ENCODE measurements at regions not wholly inside any gene's neighbourhood (a gene's known extent, or its start where the extent isn't known, plus 50 kb on each side); places are given as distances from the start of the nearest gene placed in this dataset.

DNA sequence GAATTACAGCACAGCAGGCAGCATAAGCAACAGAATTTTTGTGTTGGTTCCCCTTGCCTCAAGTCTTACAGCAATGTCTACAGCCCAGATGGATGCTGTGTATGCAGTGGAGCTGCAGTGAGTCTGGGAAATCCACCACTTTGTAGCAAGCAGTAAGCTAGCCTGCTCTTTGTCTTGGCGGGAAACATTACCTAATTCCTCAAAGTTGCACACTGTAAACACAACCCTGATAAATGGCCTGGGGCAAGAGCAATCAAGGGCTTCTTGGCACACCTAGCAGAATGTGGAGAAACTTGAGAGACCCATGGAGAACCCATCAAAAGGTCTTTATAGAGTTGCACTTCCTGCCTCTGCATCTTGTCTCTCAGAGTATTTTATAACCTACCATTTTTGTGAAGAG, 102.0 kb upstream of the FOXP2 start:
- no peak for DNase-seq (ENCODE audit: low read depth, low spot score)
- CTCF ChIA-PET = no interaction called here
- POLR2A ChIA-PET = no interaction called here
- H3K4me3 ChIP-seq (ENCODE audit: low read depth, low read length) = no peak overlapping the region
- TF ChIP-seq, protein P1, sequence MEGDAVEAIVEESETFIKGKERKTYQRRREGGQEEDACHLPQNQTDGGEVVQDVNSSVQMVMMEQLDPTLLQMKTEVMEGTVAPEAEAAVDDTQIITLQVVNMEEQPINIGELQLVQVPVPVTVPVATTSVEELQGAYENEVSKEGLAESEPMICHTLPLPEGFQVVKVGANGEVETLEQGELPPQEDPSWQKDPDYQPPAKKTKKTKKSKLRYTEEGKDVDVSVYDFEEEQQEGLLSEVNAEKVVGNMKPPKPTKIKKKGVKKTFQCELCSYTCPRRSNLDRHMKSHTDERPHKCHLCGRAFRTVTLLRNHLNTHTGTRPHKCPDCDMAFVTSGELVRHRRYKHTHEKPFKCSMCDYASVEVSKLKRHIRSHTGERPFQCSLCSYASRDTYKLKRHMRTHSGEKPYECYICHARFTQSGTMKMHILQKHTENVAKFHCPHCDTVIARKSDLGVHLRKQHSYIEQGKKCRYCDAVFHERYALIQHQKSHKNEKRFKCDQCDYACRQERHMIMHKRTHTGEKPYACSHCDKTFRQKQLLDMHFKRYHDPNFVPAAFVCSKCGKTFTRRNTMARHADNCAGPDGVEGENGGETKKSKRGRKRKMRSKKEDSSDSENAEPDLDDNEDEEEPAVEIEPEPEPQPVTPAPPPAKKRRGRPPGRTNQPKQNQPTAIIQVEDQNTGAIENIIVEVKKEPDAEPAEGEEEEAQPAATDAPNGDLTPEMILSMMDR (IDR thresholded peaks at IDR 0.05; ENCODE audit: insufficient read depth, low read length, missing control alignments) = no peak

DNA sequence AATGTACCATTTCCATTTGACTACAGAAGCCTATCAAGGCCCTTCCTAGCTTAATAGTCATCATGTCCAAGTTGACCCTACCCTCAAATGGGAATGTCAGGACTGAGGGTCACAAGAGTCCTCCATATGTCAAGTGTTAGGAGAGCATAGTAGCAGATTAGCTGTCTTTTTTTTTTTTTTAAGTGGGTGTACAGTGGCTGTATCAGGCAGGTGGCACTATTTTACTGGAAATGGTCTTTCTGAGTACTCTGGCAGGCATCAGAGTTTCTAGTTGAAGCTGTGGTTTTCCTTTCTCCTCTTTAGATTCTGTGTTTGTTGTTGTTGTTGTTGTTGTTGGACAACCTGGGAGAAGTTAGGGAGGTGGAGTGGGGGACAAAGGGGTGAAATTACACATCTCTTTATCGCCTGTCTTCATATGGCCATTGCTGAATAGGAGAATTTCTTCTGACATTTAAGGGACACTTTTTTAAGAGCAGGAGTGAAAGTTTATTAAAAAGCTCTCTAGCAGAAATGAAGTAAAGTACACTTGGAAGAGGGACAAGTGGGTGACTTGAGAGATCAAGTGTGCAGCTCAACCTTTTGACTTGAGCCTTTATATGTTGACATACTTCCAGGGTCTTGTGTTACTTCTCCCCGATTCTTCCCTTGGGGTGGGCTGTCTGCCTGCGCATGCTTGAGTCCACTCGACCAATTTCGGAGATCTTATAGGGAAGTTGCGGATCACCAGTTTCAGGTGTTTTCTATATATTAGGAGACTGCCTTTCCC, 104.1 kb upstream of the FOXP2 start:
- no peak overlapping the region for H3K4me3 ChIP-seq (ENCODE audit: low read depth, low read length)
- ChIA-PET CTCF (no interaction called here), POLR2A (no interaction called here)
- TF ChIP-seq, protein P1 (IDR thresholded peaks at IDR 0.05; ENCODE audit: insufficient read depth, low read length, missing control alignments) = no peak
- DNase-seq (ENCODE audit: low read depth, low spot score) = no peak

DNA sequence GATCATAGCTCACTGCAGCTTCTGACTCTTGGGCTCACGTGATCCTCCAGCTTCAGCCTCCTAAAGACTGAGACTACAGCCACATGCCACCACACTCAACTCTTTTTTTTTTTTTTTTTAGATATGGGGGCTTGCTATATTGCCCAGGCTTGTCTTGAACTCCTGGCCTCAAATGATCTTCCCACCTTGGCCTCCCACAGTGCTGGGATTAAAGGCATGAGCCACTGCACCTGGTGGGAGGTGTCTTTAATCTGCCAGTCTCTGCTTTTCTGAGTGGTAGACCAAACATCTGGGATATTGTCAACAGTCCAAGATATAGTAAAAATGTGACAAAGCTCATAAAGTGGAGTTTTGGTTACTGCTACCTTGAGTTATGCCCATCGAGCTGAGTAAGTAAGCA, 104.9 kb upstream of the FOXP2 start:
- no peak for DNase-seq (ENCODE audit: low read depth, low spot score)
- ChIA-PET CTCF (no interaction called here), POLR2A (no interaction called here)
- no peak overlapping the region for H3K4me3 ChIP-seq (ENCODE audit: low read depth, low read length)
- TF ChIP-seq, protein P1 (IDR thresholded peaks at IDR 0.05; ENCODE audit: insufficient read depth, low read length, missing control alignments) = no peak

DNA sequence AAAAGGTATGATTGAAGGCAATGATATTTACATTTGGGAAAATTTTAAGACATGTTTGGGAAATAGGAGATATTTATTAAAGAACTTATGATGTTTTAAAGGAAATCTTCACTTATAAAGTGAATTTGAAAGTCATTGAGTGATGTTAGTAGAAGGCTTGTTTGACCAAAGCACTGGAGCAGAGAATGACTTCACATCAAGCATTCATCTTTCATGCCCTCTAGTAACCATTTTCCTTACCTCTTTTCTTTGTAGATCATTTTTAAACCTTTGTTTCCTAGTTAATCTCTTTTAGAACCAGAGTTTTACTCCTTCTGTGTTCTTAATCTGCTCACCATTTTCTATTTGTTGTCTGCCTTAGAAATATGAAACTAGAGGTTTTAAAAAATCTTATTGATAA, 111.3 kb upstream of the FOXP2 start:
- DNase-seq (ENCODE audit: low read depth, low spot score) = no peak
- H3K4me3 ChIP-seq (ENCODE audit: low read depth, low read length) = no peak overlapping the region
- TF ChIP-seq, protein P1 (IDR thresholded peaks at IDR 0.05; ENCODE audit: insufficient read depth, low read length, missing control alignments) = no peak
- POLR2A ChIA-PET = no interaction called here
- CTCF ChIA-PET = no interaction called here

DNA sequence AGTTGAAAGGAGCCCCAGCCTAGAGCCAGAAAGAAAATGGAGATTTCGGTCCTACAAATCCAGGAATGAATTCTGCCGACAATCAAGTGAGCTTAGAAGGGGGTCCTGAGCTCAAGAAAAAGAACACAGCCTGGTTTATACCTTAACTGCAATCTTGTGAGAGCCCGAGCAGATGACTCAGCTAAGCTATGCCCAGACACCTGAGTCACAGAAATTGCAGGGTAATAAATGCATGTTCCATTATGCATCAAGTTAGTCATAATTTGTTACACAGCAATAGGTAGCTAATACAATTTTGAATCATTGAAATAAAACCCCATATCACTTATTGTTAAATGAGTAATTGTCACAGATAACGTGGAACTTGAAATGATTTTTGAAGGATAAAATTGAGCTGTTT, 111.8 kb upstream of the FOXP2 start:
- no peak overlapping the region for H3K4me3 ChIP-seq (ENCODE audit: low read depth, low read length)
- TF ChIP-seq, protein P1 (IDR thresholded peaks at IDR 0.05; ENCODE audit: insufficient read depth, low read length, missing control alignments) = no peak
- DNase-seq (ENCODE audit: low read depth, low spot score) = no peak
- ChIA-PET POLR2A (no interaction called here), CTCF (no interaction called here)

DNA sequence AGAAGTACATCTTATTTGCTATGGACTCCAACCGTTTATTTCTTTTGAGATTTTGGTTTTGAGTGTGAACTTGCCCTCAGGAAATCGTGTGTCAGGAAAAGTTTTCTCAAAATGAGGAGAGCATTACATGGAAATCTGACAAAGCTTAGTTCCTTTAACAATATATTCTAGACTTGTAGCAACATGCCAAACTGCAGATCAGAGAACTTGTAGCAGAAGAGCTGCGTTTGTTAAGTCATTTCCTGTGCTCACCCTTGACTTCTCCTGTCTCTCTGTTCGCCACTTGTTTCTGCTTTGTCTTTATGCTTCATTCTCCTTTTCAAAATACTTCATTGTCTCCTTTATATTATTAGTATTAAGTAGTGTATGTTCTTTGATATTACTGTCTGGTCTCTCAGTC, 116.6 kb upstream of the FOXP2 start:
- DNase-seq (ENCODE audit: low read depth, low spot score) = no peak
- TF ChIP-seq, protein P1 (IDR thresholded peaks at IDR 0.05; ENCODE audit: insufficient read depth, low read length, missing control alignments) = no peak
- CTCF ChIA-PET = no interaction called here
- POLR2A ChIA-PET = no interaction called here
- H3K4me3 ChIP-seq (ENCODE audit: low read depth, low read length) = no peak overlapping the region

Measured in AG04449 (cell line).